A673 (cell line): ENCODE measurements at regions not wholly inside any gene's neighbourhood (a gene's known extent, or its start where the extent isn't known, plus 50 kb on each side); places are given as distances from the start of the nearest gene placed in this dataset.

Experiments
- BruUV-seq: library from RNA; stranded (reverse); fragments of 400-500 nt; replicated peaks from 2 replicates; lab custom pipeline; 2021; lab: Mats Ljungman, UMichigan
- CTCF ChIA-PET: fragments of 300-600 bp; sonication (Branson Sonifier 250); formaldehyde crosslinking; loops from one replicate; lab custom pipeline; 2022; ENCODE audit warnings: antibody characterized with exemption; lab: Charles Lee
- POLR2A ChIA-PET: fragments of 300-600 bp; sonication (Branson Sonifier 250); formaldehyde crosslinking; loops from one replicate; lab custom pipeline; 2022; ENCODE audit warnings: antibody characterized with exemption; ENCODE audit not compliant: low non-redundant PET; lab: Charles Lee
- DNase-seq: peaks from one replicate; pipeline ENCODE4 v3.0.0-alpha.2; 2015; ENCODE audit warnings: low spot score
- H3K27ac ChIP-seq: fragments of 200-600 bp; sonication (generic); 2 replicates; pipeline ENCODE4 v1.5.1; 2016; ENCODE audit warnings: mixed run types, low read depth, mild to moderate bottlenecking, mixed read lengths, antibody characterized with exemption, low read length; ENCODE audit not compliant: poor library complexity, severe bottlenecking
- H3K27me3 ChIP-seq: fragments of 200-600 bp; sonication (generic); replicated peaks from 2 replicates; pipeline ENCODE4 v1.6.1; 2017; ENCODE audit warnings: mixed run types, low read depth, mild to moderate bottlenecking, mixed read lengths, antibody characterized with exemption, low read length; ENCODE audit not compliant: insufficient read depth, poor library complexity
- H3K36me3 ChIP-seq: fragments of 200-600 bp; sonication (generic); 2 replicates; pipeline ENCODE4 v1.6.1; 2016; ENCODE audit warnings: mixed run types, mild to moderate bottlenecking, mixed read lengths, antibody characterized with exemption, low read length; ENCODE audit not compliant: insufficient read depth, poor library complexity, severe bottlenecking
- H3K4me1 ChIP-seq: fragments of 200-600 bp; sonication (generic); 2 replicates; pipeline ENCODE4 v1.6.1; 2017; ENCODE audit warnings: mixed run types, mild to moderate bottlenecking, mixed read lengths, antibody characterized with exemption, low read length; ENCODE audit not compliant: insufficient read depth, poor library complexity, severe bottlenecking
- H3K4me3 ChIP-seq: fragments of 200-600 bp; sonication (generic); 2 replicates; pipeline ENCODE4 v1.5.1; 2016; ENCODE audit warnings: low read depth, mixed run types, mild to moderate bottlenecking, mixed read lengths, low read length; ENCODE audit not compliant: poor library complexity, severe bottlenecking
- H3K9me3 ChIP-seq: fragments of 200-600 bp; sonication (generic); 2 replicates; pipeline ENCODE4 v1.6.1; 2016; ENCODE audit warnings: mixed run types, low read depth, mild to moderate bottlenecking, mixed read lengths, antibody characterized with exemption, low read length; ENCODE audit not compliant: poor library complexity, severe bottlenecking
- EZH2 ChIP-seq: fragments of 200-600 bp; sonication (generic); IDR thresholded peaks from 2 replicates; pipeline ENCODE4 v1.6.1; 2017; ENCODE audit warnings: borderline replicate concordance, low read depth, mild to moderate bottlenecking, mixed read lengths, antibody characterized with exemption, low read length; ENCODE audit not compliant: poor library complexity, severe bottlenecking
- intact Hi-C: fragments of 100-400 bp; cut with micrococcal nuclease; formaldehyde crosslinking; loops from one replicate; pipeline ENCODE4 v1.10.0; 2022; ENCODE audit not compliant: unreplicated experiment
- TF ChIP-seq, protein P1 (sequence below): fragments of 300-800, 200-600 bp; sonication (generic); conservative IDR thresholded peaks from 2 replicates; pipeline ENCODE4 v1.5.1; 2017; ENCODE audit warnings: low read depth, mild to moderate bottlenecking, antibody characterized with exemption, low read length, moderate library complexity, mixed read lengths

DNA sequence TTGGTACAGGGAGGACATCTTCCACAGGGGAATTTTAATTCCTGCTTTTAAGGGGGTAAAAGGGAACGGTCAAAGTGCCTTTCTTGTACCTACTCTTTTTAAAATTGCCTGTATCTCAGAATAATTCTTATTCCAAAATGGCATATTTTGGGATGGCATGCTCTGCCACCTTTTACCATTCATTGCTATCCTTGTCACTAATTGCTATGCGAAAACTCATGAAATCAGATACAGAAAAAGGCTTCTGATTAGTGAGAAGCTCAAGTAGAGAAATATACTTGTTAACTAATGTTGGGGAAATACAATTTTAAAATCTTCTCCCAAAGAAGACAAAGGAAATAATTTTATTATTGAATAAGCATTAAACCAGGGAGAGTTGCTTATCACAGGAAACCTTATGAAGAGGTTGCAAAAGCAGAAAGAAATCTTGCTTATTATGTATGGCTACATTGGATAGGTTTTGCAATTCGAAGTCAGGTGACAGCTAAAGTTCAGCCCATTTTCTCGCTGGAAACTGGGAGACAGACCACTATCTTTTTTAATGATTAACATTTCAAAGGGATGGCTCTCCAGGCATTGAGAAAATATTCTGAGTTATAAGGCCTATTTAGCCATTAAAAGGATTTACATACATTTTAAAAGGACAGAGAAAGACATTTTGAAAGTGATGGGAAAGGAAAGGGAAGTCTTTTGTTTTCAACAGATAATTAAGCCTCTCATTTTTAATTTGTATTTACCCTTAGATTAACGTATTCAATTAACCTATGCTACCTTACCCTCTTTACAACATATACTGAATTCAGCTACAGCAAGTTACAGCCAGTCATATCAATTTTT, 110.3 kb upstream of the PRSS16 start:
- Histone ChIP-seq H3K36me3 (no peaks in the 10 kb centered on the region), H3K27me3 (no peaks in the 10 kb centered on the region), H3K9me3 (no peaks in the 10 kb centered on the region), H3K27ac (peak overlapping the region; percentile 75), H3K4me3 (no peak overlapping the region), H3K4me1 (peaks cover 7% of the 10 kb centered on the region)
- BruUV-seq = no TSS peak
- ChIA-PET POLR2A (no interaction called here), CTCF (no interaction called here)
- DNase-seq = no peak
- intact Hi-C loops = loop anchor here (10.0 kb wide), 1 partner anchor 1112 kb away; a partner anchor contains a TSS
- TF ChIP-seq EZH2 = no peak
- TF ChIP-seq, protein P1, sequence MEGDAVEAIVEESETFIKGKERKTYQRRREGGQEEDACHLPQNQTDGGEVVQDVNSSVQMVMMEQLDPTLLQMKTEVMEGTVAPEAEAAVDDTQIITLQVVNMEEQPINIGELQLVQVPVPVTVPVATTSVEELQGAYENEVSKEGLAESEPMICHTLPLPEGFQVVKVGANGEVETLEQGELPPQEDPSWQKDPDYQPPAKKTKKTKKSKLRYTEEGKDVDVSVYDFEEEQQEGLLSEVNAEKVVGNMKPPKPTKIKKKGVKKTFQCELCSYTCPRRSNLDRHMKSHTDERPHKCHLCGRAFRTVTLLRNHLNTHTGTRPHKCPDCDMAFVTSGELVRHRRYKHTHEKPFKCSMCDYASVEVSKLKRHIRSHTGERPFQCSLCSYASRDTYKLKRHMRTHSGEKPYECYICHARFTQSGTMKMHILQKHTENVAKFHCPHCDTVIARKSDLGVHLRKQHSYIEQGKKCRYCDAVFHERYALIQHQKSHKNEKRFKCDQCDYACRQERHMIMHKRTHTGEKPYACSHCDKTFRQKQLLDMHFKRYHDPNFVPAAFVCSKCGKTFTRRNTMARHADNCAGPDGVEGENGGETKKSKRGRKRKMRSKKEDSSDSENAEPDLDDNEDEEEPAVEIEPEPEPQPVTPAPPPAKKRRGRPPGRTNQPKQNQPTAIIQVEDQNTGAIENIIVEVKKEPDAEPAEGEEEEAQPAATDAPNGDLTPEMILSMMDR = no peak

DNA sequence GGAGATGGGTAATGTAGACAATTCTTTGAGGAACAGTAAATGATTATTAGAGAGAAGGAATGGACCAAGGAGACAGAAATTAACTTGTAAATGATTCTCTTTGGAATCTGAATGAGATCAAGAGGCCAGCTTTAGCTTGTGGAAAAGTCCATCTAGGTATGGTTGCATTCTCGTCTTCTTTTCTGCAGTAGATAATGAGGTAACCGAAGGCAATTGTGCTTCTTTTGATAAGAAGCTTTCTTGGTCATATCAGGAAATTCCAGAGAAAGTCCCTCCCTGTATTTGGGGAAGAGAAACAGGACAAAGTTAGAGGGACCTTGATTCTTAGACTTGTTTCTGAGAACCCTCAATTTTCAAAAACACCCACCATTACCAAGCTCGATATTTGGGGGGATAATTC, 109.1 kb upstream of the PRSS16 start:
- Histone ChIP-seq H3K27me3 (no peaks in the 10 kb centered on the region), H3K36me3 (no peaks in the 10 kb centered on the region), H3K4me1 (peaks cover 7% of the 10 kb centered on the region), H3K9me3 (no peaks in the 10 kb centered on the region), H3K27ac (peak overlapping the region; percentile 75), H3K4me3 (no peak overlapping the region)
- no TSS peak for BruUV-seq
- no peak for DNase-seq
- ChIA-PET POLR2A (no interaction called here), CTCF (no interaction called here)
- no peak for TF ChIP-seq EZH2
- intact Hi-C loops = loop anchor here (10.0 kb wide), 1 partner anchor 1114 kb away; a partner anchor contains a TSS

DNA sequence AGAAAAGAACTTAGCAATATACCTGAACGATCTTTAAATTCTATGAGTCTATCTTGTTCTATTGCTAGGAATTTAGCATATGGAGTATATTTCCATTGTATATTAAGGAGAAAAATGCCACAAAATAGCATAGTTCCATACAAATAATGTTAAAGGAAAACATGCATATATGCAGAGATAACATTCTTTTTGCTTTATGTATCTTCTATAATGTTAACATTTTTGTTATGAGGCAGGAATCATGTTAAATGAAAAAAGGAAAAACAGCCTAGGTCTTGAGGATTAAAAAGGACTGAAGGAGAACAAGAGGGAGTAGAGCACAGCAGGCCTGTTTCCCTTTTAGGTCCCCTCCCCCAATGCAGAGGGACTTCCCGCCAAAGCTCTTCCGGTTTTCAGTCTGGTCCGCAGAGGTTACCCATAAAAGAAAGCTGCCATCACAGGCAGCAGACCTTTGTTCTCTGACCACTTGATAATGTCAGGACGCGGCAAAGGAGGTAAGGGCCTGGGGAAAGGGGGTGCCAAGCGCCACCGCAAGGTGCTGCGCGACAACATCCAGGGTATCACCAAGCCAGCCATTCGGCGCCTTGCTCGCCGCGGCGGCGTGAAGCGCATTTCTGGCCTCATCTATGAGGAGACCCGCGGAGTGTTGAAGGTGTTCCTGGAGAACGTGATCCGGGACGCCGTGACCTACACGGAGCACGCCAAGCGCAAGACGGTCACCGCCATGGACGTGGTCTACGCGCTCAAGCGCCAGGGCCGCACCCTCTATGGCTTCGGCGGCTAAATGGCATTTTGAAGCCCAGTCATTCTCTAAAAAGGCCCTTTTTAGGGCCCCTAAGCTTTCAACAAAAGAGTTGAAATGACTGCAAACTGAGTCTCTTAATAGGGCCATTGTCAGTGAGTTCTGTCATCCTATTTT, 108.4 kb upstream of the PRSS16 start:
- H3K36me3 ChIP-seq = no peaks in the 10 kb centered on the region
- peak overlapping the region; percentile 75 for H3K27ac ChIP-seq
- H3K9me3 ChIP-seq = no peaks in the 10 kb centered on the region
- intact Hi-C loops = loop anchor here (10.0 kb wide), 1 partner anchor 1114 kb away; a partner anchor contains a TSS
- no peaks in the 10 kb centered on the region for H3K27me3 ChIP-seq
- DNase-seq = peak; percentile 83
- no peak for TF ChIP-seq EZH2
- TF ChIP-seq, protein P1 = no peak
- H3K4me1 ChIP-seq = peaks cover 7% of the 10 kb centered on the region
- peak overlapping the region; percentile 41 for H3K4me3 ChIP-seq
- POLR2A ChIA-PET = interaction anchor here (0.6 kb wide), 1 partner anchor 10 kb away, joined by 4 read pairs; no protein-coding TSS in a partner anchor
- BruUV-seq = no TSS peak
- CTCF ChIA-PET = no interaction called here
